8988T (cell line): ENCODE measurements at regions not wholly inside any gene's neighbourhood (a gene's known extent, or its start where the extent isn't known, plus 50 kb on each side); places are given as distances from the start of the nearest gene placed in this dataset.
"Not testable (repeated sequence)": the region's sequence is repeated elsewhere in the genome, so short reads cannot be mapped to it uniquely, and the experiment has no call there.

ENCODE experiments used
- DNase-seq: peaks from one replicate; pipeline ENCODE4 v3.0.0; 2011

- no peak for DNase-seq
These were observed 173.5 kb downstream of the C16orf95 start for GRCh38 chr16:87143661-87144121.

- no peak for DNase-seq
These were observed 173.0 kb downstream of the C16orf95 start for GRCh38 chr16:87144232-87144631.

GRCh38 chr16:87145181-87146176 lies 171.7 kb downstream of the C16orf95 start:
- DNase-seq: no peak

DNA sequence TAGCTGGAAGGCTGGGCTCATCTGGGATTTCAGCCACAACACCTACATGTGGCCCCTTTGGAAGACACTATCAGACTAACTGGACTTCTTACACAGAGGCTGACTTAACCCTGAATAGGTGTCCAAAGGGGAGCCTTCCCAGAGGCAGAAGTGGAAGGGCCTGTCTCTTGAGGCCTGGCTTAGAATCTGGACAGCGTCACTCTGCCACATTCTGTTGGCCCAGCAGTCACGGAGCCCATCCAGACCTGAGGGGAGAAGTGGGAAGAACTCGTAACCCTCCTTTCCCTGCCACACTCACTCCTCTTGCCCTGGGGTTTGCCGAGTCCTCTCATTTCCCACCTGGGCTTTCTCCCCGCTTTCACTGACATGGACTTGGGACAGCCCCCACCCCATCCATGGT lies 170.5 kb downstream of the C16orf95 start:
- no peak for DNase-seq

DNA sequence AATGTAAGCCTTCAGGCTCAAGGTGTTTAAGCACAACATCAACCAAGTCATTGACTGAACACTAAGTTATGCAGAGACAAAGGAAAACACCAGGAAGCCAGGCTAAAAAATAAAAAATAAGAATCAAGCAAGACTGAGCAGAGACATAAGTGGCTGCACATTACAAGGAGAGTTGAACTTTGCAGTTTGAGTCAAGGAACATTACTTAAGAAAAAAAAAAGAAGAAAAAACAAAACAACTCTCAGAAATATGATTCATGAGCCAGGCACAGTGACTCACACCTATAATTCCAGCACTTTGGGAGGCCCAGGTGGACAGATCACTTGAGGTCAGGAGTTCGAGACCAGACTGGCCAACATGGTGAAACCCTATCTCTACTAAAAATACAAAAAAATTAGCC lies 168.1 kb downstream of the C16orf95 start:
- no peak for DNase-seq

DNA sequence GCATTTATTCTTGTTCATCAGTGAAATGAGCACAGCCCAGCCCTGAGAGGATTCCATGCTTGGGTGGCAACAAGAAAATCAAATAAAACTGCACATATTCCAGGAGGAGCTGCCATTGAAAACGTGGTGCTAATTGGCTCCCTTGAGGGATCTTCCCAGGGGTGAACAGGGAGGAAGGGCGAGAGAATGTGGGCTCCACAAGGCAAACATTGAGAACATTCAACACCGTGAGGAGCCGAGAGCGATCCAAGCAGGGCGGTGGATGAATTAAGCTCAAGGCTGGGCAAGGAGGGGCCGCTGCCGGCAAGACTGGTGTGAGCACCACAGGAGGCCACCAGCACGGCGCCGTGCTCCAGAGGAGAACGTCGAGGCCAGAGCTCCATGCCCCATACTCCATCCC lies 166.9 kb downstream of the C16orf95 start:
- DNase-seq: no peak

DNA sequence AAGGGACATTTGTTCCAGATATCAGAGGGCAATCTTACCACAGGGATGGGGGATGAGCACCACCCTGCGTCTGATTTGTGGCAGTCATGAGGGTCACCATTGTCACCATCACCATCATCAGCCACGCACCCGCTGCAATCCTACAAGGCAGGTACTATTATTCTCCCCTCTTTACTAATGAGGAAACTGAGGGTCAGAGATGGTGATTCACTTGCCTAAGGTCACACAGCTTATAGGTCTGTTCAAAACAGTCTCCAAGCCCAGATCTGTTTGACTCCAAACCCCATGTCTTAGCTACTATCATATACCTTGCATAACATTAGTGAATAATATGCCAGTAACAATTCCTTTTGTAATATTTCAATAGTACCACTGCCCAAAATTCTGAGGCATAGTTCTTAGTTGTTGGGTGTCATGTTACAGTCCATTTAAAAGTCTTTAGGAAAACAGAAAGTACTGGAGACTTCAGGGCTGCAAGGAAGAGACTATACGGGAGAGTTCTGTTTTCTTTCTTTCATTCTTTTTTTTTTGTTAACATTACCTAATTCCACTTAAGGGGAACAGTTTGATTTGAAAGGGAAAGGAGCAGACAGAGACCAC lies 166.4 kb downstream of the C16orf95 start:
- no peak for DNase-seq

GRCh38 chr16:87152221-87152755 lies 164.9 kb downstream of the C16orf95 start:
- no peak for DNase-seq

- no peak for DNase-seq
These were observed 163.9 kb downstream of the C16orf95 start for GRCh38 chr16:87153326-87153725.

DNA sequence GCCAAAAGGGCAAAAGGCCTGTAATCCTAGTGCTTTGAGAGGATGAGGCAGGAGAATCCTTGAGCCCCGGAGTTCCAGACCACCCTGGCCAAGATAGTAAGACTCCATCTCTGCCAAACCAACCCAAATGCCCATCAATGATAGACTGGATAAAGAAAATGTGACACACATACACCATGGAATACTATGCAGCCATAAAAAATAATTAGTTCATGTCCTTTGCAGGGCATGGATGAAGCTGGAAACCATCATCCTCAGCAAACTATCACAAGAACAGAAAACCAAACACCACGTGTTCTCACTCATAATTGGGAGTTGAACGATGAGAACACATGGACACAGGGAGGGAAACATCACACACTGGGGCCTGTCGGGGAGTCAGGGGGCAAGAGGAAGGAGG lies 161.9 kb downstream of the C16orf95 start:
- not testable (repeated sequence) for DNase-seq

DNA sequence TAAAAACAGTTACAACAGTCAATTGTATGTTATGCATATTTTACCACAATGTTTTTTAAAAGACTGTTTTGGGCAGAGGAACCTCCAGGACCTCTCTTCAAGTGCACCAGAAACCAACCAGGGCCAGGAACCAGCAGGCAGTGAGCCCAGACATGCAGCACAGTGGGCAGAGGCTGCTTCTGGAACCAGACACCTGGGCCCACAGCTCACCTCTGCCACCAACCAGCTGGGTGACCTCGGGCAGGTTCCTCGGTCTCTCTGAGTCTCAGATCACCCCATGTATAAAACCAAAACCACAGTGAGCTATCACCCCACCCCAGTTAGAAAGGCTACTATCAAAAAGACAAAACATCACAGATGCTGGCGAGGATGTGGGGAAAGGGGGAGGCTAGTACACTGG lies 161.0 kb downstream of the C16orf95 start:
- no peak for DNase-seq

- DNase-seq: no peak
These were observed 157.0 kb downstream of the C16orf95 start for GRCh38 chr16:87160234-87160636.

- no peak for DNase-seq
These were observed 156.4 kb downstream of the C16orf95 start for GRCh38 chr16:87160701-87161337.

GRCh38 chr16:87161410-87161809 lies 155.8 kb downstream of the C16orf95 start:
- not testable (repeated sequence) for DNase-seq

GRCh38 chr16:87161822-87162676 lies 155.1 kb downstream of the C16orf95 start:
- no peak for DNase-seq

GRCh38 chr16:87162799-87163198 lies 154.4 kb downstream of the C16orf95 start:
- not testable (repeated sequence) for DNase-seq

DNA sequence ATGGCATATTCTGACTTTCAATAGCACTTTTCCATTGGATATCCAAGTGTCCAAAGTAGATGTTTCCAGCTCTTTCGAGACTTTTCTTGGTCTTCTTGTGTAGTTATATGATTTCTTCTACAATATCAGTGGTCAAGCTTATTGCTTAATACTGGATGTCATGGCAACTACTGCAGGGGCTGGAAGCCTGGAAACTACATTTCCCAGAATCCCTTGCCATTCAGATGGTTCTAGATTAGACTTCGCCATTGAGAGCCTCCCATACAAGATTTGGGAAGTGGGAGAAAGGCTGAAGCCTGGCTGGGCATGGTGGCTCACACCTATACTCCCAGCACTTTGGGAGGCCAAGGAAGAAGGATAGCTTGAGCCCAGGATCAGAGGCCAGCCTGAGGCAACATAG lies 153.6 kb downstream of the C16orf95 start:
- DNase-seq: no peak

- no peak for DNase-seq
These were observed 152.0 kb downstream of the C16orf95 start for GRCh38 chr16:87165151-87165550.

GRCh38 chr16:87165885-87166284 lies 151.3 kb downstream of the C16orf95 start:
- no peak for DNase-seq

GRCh38 chr16:87166321-87166720 lies 150.9 kb downstream of the C16orf95 start:
- no peak for DNase-seq

DNA sequence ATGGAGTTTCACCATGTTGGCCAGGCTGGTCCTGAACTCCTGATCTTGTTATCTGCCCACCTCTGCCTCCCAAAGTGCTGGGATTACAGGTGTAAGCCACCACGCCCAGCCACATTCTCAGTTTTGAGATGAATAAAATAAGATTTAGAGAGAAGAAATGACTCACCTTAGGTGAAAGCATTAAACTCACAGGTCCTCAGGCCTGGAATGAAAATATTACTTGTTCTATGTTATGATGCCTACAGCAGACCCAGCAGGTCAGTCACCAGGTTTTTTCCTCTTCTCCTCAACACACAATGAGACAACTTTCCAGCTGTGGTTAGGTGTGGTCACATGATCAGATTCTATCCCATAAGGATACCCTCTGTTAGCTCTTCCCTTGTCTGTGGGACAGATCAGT lies 150.3 kb downstream of the C16orf95 start:
- no peak for DNase-seq

GRCh38 chr16:87169509-87169995 lies 147.6 kb downstream of the C16orf95 start:
- no peak for DNase-seq
